ENCODE measurements at regions not wholly inside any gene's neighbourhood (a gene's known extent, or its start where the extent isn't known, plus 50 kb on each side); places are given as distances from the start of the nearest gene placed in this dataset.

DNA sequence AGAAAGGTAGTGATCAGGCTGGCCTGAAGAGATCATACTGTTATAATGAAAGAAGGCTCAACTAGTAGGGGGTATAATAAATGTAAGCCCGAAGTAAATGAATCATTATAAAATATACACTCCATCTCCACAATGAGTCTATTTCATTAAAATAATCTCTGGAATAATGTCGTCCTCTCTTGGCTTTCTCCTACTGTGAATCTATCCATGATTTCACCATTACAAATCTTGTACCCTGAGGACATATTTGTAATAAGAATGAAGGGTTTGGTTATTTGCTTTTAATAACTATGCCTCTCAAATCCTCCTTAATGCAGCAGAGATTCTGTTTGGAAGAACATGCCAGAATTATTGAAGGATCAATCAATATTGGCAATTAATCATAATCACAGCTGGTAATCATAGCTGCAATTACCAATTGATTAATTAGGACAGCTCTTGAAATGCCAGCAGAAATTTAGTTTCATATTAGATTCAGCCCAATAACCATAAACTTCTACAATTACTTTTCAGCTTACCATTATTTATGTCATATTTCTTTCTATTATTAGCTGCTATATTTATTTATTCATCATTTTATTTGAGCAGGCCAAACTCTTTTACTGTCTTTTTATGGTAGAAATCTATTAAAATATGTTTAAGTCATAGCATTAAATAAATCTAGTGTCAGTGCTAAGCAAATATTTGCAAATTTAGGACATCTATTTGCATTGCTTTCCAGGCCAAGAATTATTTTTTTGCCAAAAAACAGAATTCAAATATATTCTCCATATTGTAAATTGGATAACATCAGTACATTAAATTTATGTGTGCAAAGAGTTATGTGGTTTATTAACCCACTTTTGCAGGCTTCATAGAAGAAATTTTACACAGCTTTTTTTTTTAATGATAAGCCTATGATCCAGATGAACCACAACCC lies 588.4 kb upstream of the LRRC4C start:
- DNase-seq (ENCODE audit: low read depth): no peak

DNA sequence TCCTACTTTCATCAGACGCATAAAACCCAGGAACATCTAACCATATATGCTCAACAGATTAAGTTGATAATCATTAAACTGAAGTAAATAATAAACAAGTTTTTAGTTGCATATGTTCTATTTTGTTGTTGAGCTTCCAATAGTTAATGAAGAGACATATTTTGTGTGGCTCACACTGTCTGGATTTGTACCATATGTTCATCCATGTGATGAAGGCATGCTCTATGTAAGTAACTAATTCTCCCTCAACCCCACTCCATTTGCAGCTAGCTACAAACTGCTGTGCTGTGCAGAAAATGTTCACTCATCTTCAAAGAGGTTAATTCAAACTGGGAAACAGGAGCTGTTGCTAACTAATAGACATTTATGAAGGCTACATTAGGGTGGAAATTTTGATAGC lies 589.7 kb upstream of the LRRC4C start:
- DNase-seq (ENCODE audit: low read depth): no peak

DNA sequence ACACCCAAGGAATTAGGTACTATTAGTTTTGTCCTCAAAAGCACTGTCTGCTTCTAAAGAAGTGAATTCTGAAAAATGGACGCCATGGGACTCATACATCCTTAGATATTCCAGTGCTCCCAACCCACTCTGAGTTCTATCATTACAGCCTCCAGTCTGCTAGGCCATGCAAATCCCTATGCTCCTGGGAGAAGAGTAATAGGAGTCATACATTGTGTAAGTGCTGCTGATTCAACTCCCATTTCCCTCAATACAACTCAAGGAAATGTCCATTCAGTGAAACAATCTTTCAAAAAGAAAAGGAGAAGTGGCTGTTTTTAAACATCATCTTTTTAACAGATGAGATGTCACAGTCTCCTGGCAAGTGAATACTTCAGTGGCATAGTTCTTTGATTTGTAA lies 590.2 kb upstream of the LRRC4C start:
- no peak for DNase-seq (ENCODE audit: low read depth)

DNA sequence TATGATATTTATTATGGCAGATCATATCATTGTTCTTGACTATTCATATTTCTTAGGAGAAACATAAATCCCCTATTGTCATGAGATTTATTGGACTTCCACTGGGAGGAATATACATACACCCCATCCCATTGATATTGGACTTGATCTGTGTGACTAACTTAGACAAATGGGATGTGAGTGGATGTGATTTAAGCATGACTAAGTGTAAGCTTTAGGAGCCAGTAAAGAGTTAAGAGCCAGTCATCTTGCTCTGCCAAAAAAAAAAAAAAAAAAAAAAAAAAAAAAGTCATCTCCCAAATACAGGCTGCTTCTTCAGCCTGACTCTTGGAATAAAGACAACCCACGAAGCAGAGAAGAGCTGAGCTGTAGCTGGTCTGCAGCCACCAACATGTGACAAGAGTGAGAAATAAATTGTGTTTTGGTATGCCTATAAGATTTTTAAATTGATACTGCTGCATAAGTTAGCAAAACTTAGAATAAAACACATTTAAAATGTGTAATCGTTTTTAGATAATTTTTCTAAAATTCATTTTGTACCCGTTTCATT lies 595.0 kb upstream of the LRRC4C start:
- DNase-seq (ENCODE audit: low read depth): no peak

DNA sequence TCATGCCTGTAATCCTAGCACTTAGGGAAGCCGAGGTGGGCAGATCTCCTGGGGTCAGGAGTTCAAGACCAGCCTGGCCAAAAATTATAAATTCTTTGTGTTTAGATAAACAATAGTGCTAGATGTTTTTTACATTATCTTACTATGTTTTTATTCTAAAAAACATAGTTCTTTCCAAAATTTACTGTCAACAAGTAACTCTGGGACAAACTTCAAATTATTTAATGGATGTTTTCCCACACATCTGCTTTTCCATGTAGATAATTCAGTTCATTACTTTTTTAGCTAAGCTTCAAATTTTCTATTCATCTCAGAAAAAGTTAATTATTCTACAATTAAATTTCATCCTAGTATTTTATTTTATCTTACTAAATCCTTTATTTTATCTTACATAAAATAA lies 596.2 kb upstream of the LRRC4C start:
- no peak for DNase-seq (ENCODE audit: low read depth)

DNA sequence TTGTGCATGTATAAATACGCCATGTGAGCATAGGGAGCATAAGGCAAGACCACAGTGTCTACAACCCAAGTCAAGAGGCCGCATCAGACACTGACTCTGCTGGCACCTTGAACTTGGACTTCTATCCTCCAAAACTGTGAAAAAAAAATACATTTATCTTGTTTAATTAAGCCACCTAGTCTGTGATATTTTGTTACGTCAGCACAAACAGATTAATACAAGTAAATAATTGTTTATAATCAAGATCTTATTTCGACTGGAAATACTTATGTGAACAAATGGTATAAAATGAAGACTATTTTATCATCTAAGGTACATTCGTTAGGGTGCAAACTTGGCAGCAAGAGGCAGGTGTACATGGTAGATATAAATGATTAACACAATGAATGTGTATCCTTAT lies 599.3 kb upstream of the LRRC4C start:
- DNase-seq (ENCODE audit: low read depth): no peak

DNA sequence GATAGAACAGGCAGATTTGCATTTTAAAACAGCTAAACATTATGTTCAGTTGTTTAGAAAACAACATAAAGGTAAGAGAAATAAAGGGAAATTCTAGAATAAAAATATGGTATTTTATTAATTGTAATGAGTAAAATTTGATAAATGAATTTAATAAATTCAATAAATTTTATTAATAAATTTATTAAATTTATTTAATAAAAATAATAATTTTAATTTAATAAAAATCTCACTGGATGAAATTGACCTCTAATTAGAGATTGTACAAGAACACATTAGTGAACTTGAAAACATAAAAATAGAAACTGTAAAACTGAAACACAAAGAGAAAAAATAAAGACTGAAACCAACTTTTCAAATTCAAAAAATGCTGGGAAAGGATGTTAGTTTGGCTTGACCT lies 605.7 kb upstream of the LRRC4C start:
- DNase-seq (ENCODE audit: low read depth): no peak

DNA sequence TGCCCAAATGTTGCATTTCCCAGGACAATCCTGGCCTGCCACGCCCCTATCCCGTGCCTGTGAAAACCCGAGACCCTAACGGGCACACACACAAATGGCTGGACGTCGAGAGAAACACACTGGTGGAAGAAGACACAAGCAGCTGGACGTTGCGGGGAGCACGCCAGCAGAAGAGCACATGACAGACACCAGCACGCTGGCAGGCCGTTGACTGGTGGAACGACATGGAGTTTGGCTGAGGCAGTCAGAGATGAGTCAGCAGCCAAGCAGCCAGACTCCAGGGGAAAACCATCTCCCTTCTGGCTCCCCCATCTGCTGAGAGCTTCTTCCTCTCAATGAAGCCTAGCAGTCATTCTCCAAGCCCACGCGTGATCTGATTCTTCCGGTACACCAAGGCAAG lies 606.7 kb upstream of the LRRC4C start:
- peak; percentile 51 for DNase-seq (ENCODE audit: low read depth)

DNA sequence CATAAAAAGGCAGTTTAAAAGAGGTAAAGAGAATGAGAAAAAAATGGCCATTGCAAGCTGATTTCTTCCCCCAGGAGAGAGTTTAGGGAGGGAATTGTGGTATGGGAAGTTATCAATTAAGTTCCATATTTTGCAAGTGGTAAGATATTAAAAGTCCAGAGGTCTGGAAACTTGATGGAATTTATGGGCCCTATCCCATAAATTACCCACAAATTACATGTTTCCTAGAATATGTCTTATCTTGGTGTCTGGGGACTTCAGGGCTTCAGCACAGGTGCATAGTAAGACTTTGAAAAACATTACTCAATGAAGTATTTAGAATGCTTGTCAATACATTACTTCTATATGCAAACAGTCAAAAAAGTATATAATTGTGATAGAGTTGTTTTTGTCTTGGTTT lies 614.9 kb upstream of the LRRC4C start:
- DNase-seq (ENCODE audit: low read depth): no peak

DNA sequence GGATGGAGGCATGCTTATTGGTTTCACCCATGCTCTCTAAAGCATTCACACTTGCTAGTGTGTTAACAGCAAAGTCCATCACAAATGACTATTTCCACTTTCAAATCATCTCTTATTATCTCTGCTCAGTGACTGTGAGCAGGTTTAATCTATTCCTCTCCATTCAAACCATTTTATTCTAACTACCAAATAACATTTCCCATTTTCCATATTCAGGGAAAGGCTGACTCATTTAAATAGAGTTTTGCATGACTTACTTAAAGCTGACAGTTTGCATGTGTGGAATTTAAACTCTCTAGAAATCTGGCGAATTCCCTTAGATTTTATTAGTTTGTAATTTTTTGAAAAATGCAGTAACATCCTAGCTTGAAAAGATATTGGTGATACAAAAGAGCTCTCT lies 615.7 kb upstream of the LRRC4C start:
- DNase-seq (ENCODE audit: low read depth): no peak

DNA sequence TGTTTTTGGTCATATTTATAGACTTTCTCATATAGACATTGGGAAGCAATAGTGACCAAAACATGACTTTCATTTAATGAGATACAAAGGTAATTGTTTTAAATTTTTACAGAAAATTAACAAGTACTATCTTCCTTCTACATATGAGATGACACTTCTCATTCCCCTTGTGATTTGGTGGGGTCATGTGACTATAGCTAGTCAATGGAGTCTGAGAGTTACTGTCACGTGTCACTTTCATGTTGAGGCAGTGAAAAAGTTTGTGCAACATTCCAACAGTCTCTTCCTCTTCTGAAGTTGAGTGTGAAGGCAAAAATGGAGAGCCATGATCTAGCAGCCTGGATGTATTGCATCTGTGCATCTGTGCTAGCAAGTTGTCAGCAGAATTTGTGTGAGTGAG lies 618.3 kb upstream of the LRRC4C start:
- no peak for DNase-seq (ENCODE audit: low read depth)

DNA sequence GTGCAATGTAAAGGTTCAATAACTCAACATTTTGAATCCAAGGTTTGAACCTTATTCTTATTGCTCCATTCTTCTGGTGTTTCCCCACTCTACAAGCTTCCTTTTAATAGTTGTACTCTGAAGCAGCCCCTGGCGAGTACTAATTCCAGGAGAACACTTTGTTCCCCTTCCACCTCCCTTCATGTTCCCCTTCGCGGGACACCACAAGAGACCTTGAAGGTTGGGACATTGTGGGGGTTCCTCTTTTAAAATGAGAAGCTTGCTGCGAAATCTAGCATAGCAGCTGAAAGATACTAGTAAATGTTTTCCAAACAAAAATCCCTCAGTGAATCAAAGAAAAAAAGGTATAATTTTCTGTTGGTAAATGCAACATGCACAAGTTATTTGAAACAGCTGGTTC lies 626.3 kb upstream of the LRRC4C start:
- no peak for DNase-seq (ENCODE audit: low read depth)

DNA sequence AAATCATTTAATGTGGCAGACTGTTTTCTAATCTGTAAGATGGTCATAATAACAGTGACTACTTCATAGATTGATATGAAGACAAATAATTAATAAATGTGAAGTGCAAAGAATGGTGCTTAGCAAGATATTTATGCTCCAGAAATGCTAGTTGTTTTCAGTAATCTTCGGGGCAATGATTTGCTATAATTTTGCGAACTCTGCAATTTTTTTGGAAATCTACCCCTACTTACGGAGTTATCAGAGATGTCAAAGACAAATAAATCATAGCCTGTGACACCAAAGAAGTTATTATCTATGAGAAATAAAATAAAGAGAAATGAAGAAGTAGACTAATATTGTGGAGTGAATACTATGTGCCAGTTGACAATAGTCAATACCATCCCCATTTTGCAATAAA lies 634.1 kb upstream of the LRRC4C start:
- no peak for DNase-seq (ENCODE audit: low read depth)

DNA sequence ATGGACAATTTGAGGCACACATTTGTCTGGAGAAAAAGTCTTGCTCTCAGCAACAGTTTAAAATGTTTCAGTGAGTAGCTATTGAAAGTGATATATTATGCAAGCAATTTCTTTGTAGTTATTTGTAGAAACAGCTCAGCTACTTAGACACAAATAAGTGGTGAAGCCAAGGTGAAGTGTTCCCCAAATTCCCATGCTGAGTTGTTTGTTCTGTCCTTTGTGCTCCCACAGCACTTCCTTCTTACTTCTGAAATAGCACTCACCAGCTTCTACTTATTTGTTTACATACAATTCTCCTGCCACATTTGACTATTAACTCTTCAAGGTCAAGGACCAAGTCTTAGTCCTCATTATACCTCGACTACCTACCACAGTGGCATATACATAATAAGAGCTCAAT lies 638.6 kb upstream of the LRRC4C start:
- no peak for DNase-seq (ENCODE audit: low read depth)

DNA sequence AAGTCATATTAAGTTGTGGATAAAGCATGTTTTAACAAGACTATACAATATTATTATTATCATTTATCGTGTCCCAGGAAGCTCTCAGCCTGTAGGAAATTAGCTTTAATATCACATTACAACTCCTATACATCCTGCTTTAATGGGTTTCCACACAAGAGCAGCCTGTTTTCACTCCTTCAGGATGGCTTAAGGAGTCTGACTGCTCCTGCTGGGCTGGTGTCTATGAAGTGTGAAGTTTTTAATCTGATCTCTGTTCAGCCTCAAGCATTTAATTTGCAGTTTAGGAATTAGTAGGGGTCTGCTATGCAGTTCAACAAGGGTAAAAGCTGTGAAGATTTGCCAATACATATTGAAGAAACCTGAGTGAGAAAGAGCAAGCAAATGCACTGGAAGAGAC lies 653.4 kb upstream of the LRRC4C start:
- no peak for DNase-seq (ENCODE audit: low read depth)

DNA sequence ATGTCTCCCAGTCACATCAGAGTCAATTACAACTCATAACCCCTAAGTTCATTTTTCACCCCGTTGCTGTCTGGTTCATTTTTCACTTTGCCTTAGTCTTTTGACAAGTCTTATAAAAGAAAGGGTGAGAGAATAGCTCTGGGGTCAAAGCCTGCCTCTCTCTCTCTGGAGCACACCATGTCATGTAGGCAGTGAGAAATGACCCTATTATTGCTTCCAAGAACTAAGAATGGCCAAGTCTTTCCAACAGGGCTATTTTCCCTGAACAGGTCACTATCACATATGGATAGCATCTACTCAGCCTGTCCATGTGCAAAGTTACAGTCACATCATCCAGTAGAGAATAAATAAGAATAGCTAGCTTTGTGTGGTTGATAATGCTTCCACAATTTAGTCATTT lies 655.5 kb upstream of the LRRC4C start:
- DNase-seq (ENCODE audit: low read depth): no peak

DNA sequence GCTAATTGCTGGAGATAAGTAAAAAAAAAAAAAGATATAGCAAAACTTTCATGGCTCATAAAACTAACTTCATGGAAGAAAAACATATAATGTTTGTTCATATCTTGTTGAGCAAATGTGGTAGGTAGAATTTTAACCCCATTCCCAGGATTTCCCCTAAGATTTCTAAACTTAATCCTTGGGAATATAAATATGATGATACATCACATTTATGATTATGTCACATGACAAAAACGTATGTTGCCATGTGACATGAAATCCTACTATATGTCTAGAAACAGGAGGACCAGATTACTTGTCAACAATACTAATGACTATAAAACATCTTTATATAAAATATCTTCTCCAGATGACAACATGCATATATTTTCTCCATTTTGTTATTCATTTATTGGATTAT lies 679.0 kb upstream of the LRRC4C start:
- DNase-seq (ENCODE audit: low read depth): no peak

DNA sequence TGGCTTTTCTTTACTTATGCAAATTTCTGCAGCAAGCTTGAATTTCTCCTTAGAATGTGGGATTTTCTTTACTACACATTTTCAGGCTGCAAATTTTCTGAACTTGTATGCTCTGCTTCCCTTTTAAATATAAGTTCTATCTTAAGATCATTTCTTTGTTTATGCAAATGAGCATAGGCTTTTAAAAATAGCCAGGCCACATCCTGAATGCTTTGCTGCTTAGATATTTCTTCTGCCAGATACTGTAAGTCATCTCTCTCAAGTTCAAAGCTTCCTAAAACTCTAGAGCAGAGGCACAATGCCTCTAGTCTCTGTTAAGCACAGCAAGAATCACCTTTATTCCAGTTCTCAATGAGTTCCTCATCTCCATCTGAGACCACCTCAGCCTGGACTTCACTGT lies 685.9 kb upstream of the LRRC4C start:
- no peak for DNase-seq (ENCODE audit: low read depth)

DNA sequence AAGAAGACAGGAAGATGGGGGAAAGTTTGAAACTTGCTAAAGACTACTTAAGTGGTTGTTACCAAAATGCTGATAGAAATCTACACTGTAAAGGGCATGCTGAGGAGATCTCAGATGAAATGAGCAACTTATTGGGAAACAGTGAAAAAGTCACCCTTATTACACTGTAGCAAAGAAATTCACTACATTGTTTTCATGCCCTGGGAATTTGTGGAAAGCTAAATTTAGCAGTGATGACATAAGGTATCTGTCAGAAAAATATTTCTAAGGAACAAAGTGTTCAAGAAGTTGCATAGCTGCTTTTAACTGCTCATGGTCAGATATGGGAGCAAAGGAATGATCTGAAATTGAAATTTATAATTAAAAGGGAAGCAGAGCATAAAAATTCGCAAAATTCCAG lies 702.4 kb upstream of the LRRC4C start:
- DNase-seq (ENCODE audit: low read depth): peak; percentile 6

DNA sequence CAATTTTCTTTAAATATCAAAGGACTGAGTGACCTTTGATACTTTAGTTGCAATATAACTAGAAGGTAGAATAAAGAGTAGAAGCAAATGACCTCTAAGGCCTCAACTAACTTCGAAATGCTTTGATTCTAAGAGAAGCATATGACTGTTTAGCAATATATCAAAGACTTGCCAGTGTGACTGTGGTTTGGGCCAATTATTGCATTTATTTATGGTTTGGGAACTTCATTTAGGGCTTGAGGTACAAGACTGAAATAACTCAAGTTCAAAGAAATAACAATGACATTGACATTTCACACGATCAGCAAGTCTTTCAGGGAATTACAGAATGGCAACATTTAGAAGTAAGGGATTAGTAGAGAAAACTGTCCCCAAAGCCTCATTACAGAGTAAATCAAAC lies 709.7 kb upstream of the LRRC4C start:
- peak; percentile 1 for DNase-seq (ENCODE audit: low read depth)

DNA sequence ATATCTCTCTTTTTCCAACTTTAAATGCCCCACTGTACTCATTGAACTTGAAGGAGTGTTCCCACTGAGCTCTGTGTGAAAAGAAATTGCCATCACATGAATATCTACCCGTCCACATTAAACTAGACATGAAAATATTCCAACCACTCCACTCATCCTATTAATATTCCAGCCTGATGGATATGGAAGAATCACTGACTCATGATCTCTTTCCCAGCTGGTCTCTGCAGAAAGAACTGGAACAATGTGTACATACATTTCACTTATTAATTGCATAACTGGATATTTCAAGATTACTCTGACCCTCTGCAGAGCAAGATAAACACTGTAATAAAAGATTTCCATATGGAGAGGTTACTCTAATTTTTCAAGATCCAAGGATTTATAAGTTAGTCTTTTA lies 711.1 kb upstream of the LRRC4C start:
- no peak for DNase-seq (ENCODE audit: low read depth)

DNA sequence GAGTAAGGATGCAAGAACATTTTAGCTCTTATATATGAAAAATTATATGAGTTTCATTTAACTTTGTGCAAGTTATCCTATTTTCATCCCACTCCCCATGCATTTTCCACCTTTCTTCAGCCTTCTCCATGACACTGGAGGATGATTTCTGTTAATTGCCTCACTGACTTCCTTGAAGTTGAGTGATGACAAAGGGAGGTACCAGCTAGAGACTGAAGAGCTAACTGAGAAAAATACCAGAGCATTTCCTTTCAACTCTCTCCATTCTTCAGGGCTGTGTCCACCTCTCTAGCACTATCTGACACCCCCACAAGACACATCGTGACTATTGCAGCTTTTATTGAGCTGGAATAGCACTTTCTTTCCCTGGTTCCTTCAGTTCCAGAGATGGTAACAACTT lies 711.6 kb upstream of the LRRC4C start:
- DNase-seq (ENCODE audit: low read depth): no peak

DNA sequence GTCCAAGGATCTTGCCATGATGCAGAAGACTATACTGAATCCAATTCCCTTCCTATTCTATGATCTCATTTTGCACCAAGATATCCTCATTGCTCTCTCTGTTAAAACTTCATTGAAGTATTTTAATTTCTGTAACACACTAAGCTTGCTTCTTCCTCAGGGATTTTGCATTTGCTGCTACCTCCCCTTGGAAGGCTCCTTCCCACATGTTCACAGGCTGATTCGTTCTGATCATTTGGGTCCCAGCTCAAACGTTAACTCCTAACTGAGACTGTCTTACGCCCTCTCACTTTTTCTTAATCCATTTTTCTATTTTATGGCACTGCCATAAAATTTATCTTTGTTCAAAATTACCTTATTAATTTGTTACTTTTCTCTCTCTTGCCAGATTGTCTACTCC lies 713.0 kb upstream of the LRRC4C start:
- no peak for DNase-seq (ENCODE audit: low read depth)

DNA sequence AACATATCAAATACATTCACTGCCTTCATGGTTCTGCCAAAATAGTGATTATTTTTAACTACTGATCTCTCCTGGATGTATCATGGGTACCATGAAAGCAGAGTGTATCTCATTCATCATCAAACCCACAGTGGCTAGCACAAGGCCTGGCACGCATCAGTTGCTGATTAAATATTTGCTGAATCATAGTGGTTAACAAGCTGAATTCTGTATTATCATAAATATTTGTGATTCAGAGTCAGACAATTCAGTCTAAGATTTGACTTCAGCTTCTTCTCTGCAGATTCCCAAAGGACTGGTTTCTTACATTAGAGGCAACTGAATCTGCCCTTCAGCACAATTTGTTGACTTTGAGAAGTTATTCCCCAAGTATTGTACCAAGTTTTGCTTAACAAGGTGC lies 715.8 kb upstream of the LRRC4C start:
- DNase-seq (ENCODE audit: low read depth): peak; percentile 72
